ENCODE measurements at regions not wholly inside any gene's neighbourhood (a gene's known extent, or its start where the extent isn't known, plus 50 kb on each side); places are given as distances from the start of the nearest gene placed in this dataset.

DNA sequence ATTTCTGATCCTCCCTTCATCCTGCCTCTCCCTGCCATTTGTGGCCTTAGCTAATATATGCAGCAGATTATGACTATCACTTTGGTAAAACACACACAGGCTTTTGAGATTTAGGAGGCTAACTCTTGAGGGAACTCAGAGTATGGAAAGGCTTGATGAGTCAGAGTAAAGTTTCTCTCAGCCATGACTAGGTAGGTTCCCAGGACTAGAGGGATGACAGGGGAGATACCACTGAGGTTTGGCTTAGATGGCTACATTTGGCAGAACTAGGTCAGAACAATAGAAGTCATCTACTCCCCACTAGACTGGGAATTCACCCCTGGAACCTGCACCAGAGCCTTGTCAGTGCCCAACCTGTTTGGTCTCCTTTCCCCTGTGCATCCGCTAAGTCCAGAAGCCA is 585.7 kb downstream of the TLL1 start:
- Histone ChIP-seq H3K27ac (ENCODE audit: low read depth, low read length) (no peak overlapping the region), H3K4me3 (ENCODE audit: low read depth, low read length) (no peak overlapping the region), H3K9me3 (ENCODE audit: control insufficient read depth, insufficient read depth, low read length) (peaks cover 5% of the 10 kb centered on the region), H3K27me3 (ENCODE audit: control insufficient read depth, insufficient read depth, low read length) (no peaks in the 10 kb centered on the region)
- TF ChIP-seq, protein P1, sequence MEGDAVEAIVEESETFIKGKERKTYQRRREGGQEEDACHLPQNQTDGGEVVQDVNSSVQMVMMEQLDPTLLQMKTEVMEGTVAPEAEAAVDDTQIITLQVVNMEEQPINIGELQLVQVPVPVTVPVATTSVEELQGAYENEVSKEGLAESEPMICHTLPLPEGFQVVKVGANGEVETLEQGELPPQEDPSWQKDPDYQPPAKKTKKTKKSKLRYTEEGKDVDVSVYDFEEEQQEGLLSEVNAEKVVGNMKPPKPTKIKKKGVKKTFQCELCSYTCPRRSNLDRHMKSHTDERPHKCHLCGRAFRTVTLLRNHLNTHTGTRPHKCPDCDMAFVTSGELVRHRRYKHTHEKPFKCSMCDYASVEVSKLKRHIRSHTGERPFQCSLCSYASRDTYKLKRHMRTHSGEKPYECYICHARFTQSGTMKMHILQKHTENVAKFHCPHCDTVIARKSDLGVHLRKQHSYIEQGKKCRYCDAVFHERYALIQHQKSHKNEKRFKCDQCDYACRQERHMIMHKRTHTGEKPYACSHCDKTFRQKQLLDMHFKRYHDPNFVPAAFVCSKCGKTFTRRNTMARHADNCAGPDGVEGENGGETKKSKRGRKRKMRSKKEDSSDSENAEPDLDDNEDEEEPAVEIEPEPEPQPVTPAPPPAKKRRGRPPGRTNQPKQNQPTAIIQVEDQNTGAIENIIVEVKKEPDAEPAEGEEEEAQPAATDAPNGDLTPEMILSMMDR (IDR thresholded peaks at IDR 0.05; ENCODE audit: low read depth, low read length), result no peak
- no peak for DNase-seq (ENCODE audit: low read depth, low spot score)
- CTCF ChIA-PET, result no interaction called here
- POLR2A ChIA-PET, result no interaction called here

DNA sequence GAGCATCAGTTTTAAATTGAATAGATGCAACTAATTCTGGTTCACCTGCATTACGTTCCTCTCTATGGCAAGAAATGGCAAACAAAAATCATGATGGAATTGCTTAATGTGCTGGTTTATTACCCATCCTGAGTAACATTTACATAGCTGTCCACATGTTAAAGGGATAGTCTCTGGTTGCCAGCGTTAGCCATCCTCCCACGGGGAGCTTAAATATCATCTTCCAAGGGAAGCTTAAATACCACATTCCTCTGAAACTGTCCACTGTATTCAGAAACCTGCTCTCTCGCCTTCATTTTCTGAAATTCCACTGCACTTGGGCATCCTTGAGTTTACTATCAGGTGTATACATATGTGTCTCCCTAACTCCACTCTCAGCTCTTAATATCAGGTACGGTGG is 586.6 kb downstream of the TLL1 start:
- CTCF ChIA-PET, result interaction anchor here (0.6 kb wide), 1 partner anchor 1695 kb away, joined by 3 read pairs; no protein-coding TSS in a partner anchor
- no peak for DNase-seq (ENCODE audit: low read depth, low spot score)
- no peaks in the 10 kb centered on the region for H3K27me3 ChIP-seq (ENCODE audit: control insufficient read depth, insufficient read depth, low read length)
- H3K4me3 ChIP-seq (ENCODE audit: low read depth, low read length), result no peak overlapping the region
- H3K9me3 ChIP-seq (ENCODE audit: control insufficient read depth, insufficient read depth, low read length), result peaks cover under 1% of the 10 kb centered on the region; the same call in 1 of the 2 replicates
- TF ChIP-seq, protein P1 (IDR thresholded peaks at IDR 0.05; ENCODE audit: low read depth, low read length), result no peak
- H3K27ac ChIP-seq (ENCODE audit: low read depth, low read length), result no peak overlapping the region
- POLR2A ChIA-PET, result no interaction called here

DNA sequence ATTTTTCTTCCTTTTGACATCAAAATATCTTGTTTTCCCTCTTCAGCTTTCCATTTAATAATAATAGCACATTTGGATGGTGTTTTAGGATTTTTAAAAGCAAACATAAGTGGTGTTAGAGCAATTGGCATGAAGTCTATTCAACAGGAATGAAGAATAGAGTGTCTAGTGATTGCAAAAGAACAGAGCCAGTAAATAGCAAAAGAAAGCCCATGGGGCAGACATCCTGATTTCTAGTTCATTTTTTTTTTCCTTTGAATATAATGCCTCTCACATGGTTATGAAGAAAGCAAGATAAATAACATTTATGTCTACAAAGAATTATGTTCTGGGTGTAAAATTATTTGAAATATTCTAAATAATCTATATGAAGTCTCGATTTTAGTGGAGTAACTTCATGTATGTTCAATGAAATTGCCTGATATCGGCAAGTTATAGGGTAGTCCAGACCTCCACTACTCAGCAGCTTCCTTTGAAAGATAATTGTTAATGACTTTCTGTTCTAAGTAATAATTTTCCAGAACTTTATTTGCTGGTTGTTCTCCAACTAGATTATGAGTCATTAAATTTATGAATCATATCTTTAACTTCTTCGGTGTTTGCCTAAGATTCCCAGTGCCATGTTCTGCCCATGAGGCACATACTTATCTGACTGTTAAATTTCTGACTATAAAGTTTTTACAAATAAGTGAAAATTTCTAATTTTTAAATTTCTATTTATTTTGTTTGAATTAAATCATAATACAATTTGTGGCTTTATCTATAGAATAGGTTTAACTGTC is 587.9 kb downstream of the TLL1 start:
- POLR2A ChIA-PET, result no interaction called here
- DNase-seq (ENCODE audit: low read depth, low spot score), result no peak
- no peaks in the 10 kb centered on the region for H3K9me3 ChIP-seq (ENCODE audit: control insufficient read depth, insufficient read depth, low read length)

DNA sequence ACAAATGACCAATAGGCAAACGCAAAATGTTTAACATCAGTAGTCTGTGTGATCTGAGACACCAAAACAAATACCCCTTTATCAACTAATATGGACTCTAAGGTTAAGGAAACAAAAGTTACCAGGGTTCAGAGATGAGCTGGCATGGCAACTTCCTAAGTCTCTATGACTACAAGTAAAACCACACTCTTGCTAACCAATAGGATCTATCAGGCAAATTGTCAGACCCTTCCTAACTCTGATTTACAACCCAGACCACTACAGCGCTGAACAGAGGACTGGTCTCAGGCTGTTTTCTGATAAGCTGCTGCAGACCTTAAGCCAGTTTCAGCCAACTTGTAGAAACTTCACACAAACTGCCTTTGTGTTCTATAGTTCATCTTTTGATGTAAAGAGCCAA is 608.0 kb downstream of the TLL1 start:
- no peak for DNase-seq (ENCODE audit: low read depth, low spot score)
- no peaks in the 10 kb centered on the region for H3K9me3 ChIP-seq (ENCODE audit: control insufficient read depth, insufficient read depth, low read length)
- H3K4me3 ChIP-seq (ENCODE audit: low read depth, low read length), result no peak overlapping the region
- no peaks in the 10 kb centered on the region for H3K27me3 ChIP-seq (ENCODE audit: control insufficient read depth, insufficient read depth, low read length)
- H3K27ac ChIP-seq (ENCODE audit: low read depth, low read length), result no peak overlapping the region
- TF ChIP-seq, protein P1 (IDR thresholded peaks at IDR 0.05; ENCODE audit: low read depth, low read length), result no peak
- ChIA-PET POLR2A (no interaction called here), CTCF (no interaction called here)

More for the DNA sequence above, 587.9 kb downstream of the TLL1 start:
- Histone ChIP-seq H3K27me3 (ENCODE audit: control insufficient read depth, insufficient read depth, low read length) (no peaks in the 10 kb centered on the region), H3K4me3 (ENCODE audit: low read depth, low read length) (no peak overlapping the region), H3K27ac (ENCODE audit: low read depth, low read length) (no peak overlapping the region)
- CTCF ChIA-PET, result no interaction called here
- TF ChIP-seq, protein P1 (IDR thresholded peaks at IDR 0.05; ENCODE audit: low read depth, low read length), result no peak

DNA sequence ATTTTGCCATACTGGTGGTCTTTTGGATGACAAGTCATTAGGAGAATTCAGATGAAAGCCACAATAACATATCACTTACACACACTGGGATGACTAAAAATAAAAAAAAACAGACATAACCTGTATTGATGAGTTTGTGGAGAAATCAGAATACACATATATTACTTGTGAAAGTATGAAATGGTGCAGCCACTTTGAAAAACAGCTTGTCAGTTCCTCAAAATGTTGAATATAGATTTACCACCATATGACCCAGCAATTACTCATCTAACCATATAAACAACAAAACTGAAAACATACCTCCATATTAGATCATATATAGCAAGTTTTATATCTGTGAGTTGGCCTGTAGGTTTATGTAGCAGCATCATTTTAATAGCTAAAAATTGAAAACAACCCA is 608.7 kb downstream of the TLL1 start:
- Histone ChIP-seq H3K27ac (ENCODE audit: low read depth, low read length) (no peak overlapping the region), H3K4me3 (ENCODE audit: low read depth, low read length) (no peak overlapping the region), H3K27me3 (ENCODE audit: control insufficient read depth, insufficient read depth, low read length) (no peaks in the 10 kb centered on the region), H3K9me3 (ENCODE audit: control insufficient read depth, insufficient read depth, low read length) (no peaks in the 10 kb centered on the region)
- ChIA-PET CTCF (no interaction called here), POLR2A (no interaction called here)
- TF ChIP-seq, protein P1 (IDR thresholded peaks at IDR 0.05; ENCODE audit: low read depth, low read length), result no peak
- no peak for DNase-seq (ENCODE audit: low read depth, low spot score)
